ENCODE measurements at regions not wholly inside any gene's neighbourhood (a gene's known extent, or its start where the extent isn't known, plus 50 kb on each side); places are given as distances from the start of the nearest gene placed in this dataset.
"Not testable (repeated sequence)": the region's sequence is repeated elsewhere in the genome, so short reads cannot be mapped to it uniquely, and the experiment has no call there.

DNA sequence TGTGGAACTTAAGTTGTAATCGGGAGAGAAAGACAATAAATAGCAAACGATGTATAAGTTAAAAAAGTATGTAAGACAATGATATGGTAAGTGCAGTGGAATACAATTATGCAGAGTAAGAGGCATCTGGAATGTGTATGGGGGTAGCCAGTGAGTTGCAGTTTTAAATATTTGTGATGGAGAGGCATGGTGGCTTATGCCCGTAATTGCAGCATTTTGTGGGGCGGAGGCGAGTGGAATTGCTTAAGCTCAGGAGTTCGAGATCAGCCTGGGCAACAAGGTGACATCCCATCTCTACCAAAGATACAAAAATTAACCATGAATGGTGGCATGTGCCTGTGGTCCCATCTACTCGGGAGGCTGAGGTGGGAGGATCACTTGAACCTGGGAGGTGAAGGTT is 52.5 kb upstream of the WDFY3 start:
- peaks cover 3% of the 10 kb centered on the region for H3K9me3 ChIP-seq (ENCODE audit: control insufficient read depth, low read length)
- H3K9ac ChIP-seq (ENCODE audit: low read length) = no peak overlapping the region
- no peaks in the 10 kb centered on the region for H3K4me1 ChIP-seq (ENCODE audit: control insufficient read depth, insufficient read depth, low read length)
- H3K27me3 ChIP-seq (replicated peaks; ENCODE audit: control insufficient read depth, insufficient read depth, low read length) = no peaks in the 10 kb centered on the region
- H3K4me3 ChIP-seq (ENCODE audit: low read length) = no peak overlapping the region
- no peaks in the 10 kb centered on the region for H3K36me3 ChIP-seq (ENCODE audit: control insufficient read depth, insufficient read depth, low read length, severe bottlenecking)
- no peak for DNase-seq (ENCODE audit: low read depth)

DNA sequence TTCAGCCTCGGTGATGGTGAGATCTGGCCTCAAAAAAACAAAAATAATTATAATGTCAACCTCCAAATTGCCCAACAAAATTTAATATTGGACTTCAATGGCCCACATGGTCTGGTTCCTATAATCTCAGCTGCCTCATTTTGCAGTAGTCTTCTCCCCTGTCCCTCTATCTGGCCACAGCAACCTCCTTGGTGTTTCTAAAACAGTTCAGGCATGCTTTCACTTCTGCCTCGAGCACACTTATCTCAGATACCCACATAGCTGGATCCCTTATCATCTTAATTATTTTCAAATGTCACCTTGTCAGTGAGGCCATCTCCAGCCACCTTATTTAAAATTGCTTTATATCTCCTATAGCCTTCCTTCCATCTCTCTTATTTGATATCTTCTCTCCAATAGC is 52.9 kb upstream of the WDFY3 start:
- Histone ChIP-seq H3K9me3 (ENCODE audit: control insufficient read depth, low read length) (peaks cover 3% of the 10 kb centered on the region), H3K9ac (ENCODE audit: low read length) (no peak overlapping the region), H3K36me3 (ENCODE audit: control insufficient read depth, insufficient read depth, low read length, severe bottlenecking) (no peaks in the 10 kb centered on the region), H3K27me3 (replicated peaks; ENCODE audit: control insufficient read depth, insufficient read depth, low read length) (no peaks in the 10 kb centered on the region), H3K4me1 (ENCODE audit: control insufficient read depth, insufficient read depth, low read length) (no peaks in the 10 kb centered on the region), H3K4me3 (ENCODE audit: low read length) (no peak overlapping the region)
- DNase-seq (ENCODE audit: low read depth) = no peak

DNA sequence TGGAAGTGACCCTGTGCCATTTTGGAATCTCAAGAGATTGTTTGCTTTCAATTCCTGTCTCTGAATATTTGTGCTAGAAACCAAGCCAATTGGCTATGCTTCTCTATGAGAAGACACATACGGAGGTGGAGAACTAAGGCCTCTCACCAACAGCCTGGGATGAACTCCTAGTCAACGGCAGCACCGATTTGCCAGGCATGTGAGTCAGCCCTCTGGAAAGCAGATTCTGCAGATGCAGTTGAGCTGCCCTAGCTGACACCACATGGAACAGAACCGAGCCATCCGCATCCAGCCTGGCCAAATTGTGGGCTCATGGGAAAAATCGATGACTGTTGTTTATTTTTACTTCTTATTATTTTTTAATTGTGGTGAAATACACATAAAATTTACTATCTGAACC is 58.2 kb upstream of the WDFY3 start:
- Histone ChIP-seq H3K9ac (ENCODE audit: low read length) (no peak overlapping the region), H3K4me1 (ENCODE audit: control insufficient read depth, insufficient read depth, low read length) (peaks cover 3% of the 10 kb centered on the region), H3K9me3 (ENCODE audit: control insufficient read depth, low read length) (no peaks in the 10 kb centered on the region), H3K27me3 (replicated peaks; ENCODE audit: control insufficient read depth, insufficient read depth, low read length) (no peaks in the 10 kb centered on the region), H3K4me3 (ENCODE audit: low read length) (no peak overlapping the region), H3K36me3 (ENCODE audit: control insufficient read depth, insufficient read depth, low read length, severe bottlenecking) (no peaks in the 10 kb centered on the region)
- no peak for DNase-seq (ENCODE audit: low read depth)

DNA sequence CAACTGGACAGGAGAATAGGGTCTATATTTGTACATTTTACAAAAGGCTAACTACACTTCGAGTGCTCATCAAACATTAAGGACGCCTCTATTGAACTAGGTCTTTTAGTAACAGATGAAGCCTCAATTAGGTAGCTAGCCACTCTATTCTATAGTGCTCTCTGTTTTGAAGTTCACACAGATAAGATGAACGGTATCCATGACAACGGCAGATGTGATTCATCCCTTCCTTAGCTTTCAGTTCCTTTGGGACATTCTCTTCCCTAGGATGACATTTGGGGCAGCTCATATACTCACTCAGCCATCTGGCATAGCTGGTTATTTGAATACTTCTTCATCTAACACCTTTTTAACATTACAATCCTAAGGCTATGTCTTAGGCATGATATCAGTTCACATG is 62.4 kb upstream of the WDFY3 start:
- Histone ChIP-seq H3K36me3 (ENCODE audit: control insufficient read depth, insufficient read depth, low read length, severe bottlenecking) (no peaks in the 10 kb centered on the region), H3K4me3 (ENCODE audit: low read length) (no peak overlapping the region), H3K4me1 (ENCODE audit: control insufficient read depth, insufficient read depth, low read length) (peaks cover 3% of the 10 kb centered on the region), H3K9ac (ENCODE audit: low read length) (no peak overlapping the region), H3K27me3 (replicated peaks; ENCODE audit: control insufficient read depth, insufficient read depth, low read length) (no peaks in the 10 kb centered on the region), H3K9me3 (ENCODE audit: control insufficient read depth, low read length) (peaks cover 2% of the 10 kb centered on the region)
- DNase-seq (ENCODE audit: low read depth) = peak; percentile 4

DNA sequence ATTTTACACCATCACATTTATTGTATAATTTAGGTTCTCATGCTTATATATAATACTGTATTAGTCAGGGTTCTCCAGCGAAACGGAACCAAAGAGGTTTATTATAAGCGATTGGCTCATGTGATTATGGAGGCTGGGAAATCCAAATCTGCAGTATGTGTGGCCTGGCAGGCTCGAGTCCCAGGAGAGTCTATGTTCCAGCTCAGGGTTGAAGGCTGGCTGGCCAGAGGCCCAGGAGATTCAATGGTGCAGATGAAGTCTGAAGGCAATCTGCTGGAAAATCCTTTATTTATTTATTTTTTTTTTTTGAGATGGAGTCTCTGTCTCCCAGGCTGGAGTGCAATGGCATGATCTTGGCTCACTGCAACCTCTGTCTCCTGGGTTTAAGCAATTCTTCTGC is 63.0 kb upstream of the WDFY3 start:
- no peak for DNase-seq (ENCODE audit: low read depth)
- Histone ChIP-seq H3K36me3 (ENCODE audit: control insufficient read depth, insufficient read depth, low read length, severe bottlenecking) (no peaks in the 10 kb centered on the region), H3K9ac (ENCODE audit: low read length) (no peak overlapping the region), H3K4me1 (ENCODE audit: control insufficient read depth, insufficient read depth, low read length) (peaks cover 3% of the 10 kb centered on the region), H3K4me3 (ENCODE audit: low read length) (no peak overlapping the region), H3K9me3 (ENCODE audit: control insufficient read depth, low read length) (peaks cover 5% of the 10 kb centered on the region), H3K27me3 (replicated peaks; ENCODE audit: control insufficient read depth, insufficient read depth, low read length) (no peaks in the 10 kb centered on the region)

DNA sequence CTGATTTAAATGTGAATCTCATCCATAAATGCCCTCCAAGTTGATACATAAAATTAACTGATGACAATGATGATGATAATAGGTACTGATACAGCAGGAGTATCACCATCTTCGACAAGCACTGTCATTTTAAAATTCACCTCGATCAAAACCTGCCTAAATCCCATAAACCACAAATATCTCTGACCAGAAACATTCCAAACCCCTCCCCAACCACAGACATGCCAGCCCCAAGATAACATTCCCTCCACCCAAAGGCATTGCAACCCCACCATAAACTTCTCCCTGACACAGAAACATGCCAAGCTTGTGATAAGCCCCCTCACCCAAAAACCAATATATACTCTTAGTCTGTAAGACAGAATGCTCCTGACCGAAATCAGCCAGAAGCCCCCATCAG is 63.7 kb upstream of the WDFY3 start:
- Histone ChIP-seq H3K9ac (ENCODE audit: low read length) (no peak overlapping the region), H3K4me3 (ENCODE audit: low read length) (no peak overlapping the region), H3K36me3 (ENCODE audit: control insufficient read depth, insufficient read depth, low read length, severe bottlenecking) (no peaks in the 10 kb centered on the region), H3K4me1 (ENCODE audit: control insufficient read depth, insufficient read depth, low read length) (peaks cover 3% of the 10 kb centered on the region), H3K27me3 (replicated peaks; ENCODE audit: control insufficient read depth, insufficient read depth, low read length) (no peaks in the 10 kb centered on the region), H3K9me3 (ENCODE audit: control insufficient read depth, low read length) (peaks cover 7% of the 10 kb centered on the region)
- DNase-seq (ENCODE audit: low read depth) = no peak

DNA sequence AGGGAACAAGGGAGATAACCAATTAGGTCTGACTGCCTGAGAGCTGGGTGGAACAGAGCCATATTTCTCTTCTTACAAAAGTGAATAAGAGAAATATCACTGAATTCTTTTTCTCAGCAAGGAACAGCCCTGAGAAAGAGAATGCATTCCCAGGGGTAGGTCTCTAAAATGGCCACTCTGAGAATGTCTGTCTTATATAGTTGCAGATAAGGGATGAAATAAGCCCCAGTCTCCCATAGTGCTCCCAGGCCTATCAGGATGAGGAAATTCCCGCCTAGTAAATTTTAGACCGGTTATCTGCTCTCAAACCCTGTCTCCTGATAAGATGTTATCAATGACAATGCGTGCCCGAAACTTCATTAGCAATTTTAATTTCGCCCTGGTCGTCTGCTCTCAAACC is 67.3 kb upstream of the WDFY3 start:
- H3K9me3 ChIP-seq (ENCODE audit: control insufficient read depth, low read length); H3K4me3 ChIP-seq (ENCODE audit: low read length); H3K9ac ChIP-seq (ENCODE audit: low read length); H3K4me1 ChIP-seq (ENCODE audit: control insufficient read depth, insufficient read depth, low read length); DNase-seq (ENCODE audit: low read depth); H3K36me3 ChIP-seq (ENCODE audit: control insufficient read depth, insufficient read depth, low read length, severe bottlenecking); H3K27me3 ChIP-seq (replicated peaks; ENCODE audit: control insufficient read depth, insufficient read depth, low read length): not testable (repeated sequence)

DNA sequence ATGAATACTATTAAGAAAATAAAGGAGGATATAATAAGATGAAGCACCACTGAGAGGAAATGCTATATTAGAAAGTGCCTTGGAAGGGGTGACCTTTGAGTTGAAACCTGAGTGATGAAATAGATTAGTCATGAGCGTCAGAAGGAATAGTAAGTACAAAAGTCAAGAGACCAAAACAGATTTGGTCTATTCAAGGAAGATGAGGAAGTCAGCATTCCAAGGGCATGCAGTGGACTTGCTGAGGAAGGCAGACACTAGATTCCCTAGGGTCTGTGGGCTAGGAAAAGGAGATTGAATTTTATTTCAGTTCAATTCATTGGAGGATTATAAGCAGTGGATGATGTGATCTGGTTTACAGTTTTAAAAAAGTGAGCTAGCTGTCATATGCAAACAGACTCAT is 73.0 kb upstream of the WDFY3 start:
- Histone ChIP-seq H3K4me3 (ENCODE audit: low read length) (peak overlapping the region; percentile 23), H3K4me1 (ENCODE audit: control insufficient read depth, insufficient read depth, low read length) (peaks cover 18% of the 10 kb centered on the region), H3K36me3 (ENCODE audit: control insufficient read depth, insufficient read depth, low read length, severe bottlenecking) (no peaks in the 10 kb centered on the region), H3K9me3 (ENCODE audit: control insufficient read depth, low read length) (peaks cover under 1% of the 10 kb centered on the region), H3K9ac (ENCODE audit: low read length) (peak overlapping the region; percentile 35), H3K27me3 (replicated peaks; ENCODE audit: control insufficient read depth, insufficient read depth, low read length) (no peaks in the 10 kb centered on the region)
- peak; percentile 25 for DNase-seq (ENCODE audit: low read depth)

DNA sequence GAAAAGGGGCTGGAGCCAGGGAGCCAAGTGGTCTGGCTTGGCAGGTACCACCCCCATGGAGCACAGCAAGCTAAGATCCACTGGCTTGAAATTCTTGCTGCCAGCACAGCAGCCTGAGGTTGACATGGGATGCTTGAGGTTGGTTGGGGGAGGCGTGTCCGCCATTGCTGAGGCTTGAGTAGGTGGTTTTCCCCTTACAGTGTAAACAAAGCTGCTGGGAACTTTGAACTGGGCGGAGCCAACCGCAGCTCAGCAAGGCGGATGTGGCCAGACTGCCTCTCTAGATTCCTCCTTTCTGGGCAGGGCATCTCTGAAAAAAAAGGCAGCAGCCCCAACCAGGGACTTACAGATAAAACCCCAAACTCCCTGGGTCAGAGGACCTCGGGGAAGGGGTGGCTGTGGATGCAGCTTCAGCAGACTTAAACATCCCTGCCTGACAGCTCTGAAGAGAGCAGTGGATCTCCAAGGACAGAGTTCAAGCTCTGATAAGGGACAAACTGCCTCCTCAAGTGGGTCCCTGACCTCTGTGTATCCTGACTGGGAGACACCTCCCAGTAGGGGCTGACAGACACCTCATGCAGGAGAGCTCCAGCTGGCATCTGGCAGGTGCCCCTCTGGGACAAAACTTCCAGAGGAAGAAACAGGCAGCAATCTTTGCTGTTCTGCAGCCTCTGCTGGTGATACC is 77.5 kb upstream of the WDFY3 start:
- H3K4me3 ChIP-seq (ENCODE audit: low read length); DNase-seq (ENCODE audit: low read depth); H3K9me3 ChIP-seq (ENCODE audit: control insufficient read depth, low read length); H3K27me3 ChIP-seq (replicated peaks; ENCODE audit: control insufficient read depth, insufficient read depth, low read length); H3K9ac ChIP-seq (ENCODE audit: low read length); H3K36me3 ChIP-seq (ENCODE audit: control insufficient read depth, insufficient read depth, low read length, severe bottlenecking): not testable (repeated sequence)
- H3K4me1 ChIP-seq (ENCODE audit: control insufficient read depth, insufficient read depth, low read length) = peaks cover 14% of the 10 kb centered on the region

DNA sequence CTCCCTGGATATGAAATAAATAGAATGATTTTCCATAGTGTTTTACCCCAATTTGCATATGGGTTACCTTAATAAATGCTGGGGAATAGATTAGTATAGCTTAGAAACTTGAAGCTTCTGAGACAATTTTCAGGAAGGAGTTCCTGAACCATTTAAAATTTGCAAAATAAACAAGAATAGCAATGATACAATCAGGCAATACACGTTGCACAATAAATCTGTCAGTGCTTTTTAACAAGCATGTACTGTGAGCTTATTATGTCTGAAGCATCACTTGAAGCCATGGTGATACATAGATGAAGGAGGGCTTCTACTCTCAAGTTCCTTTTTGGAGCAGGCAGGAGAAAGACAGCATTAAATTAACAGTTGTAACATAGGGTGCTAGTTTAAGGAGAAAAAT is 84.2 kb upstream of the WDFY3 start:
- no peak for DNase-seq (ENCODE audit: low read depth)
- H3K27me3 ChIP-seq (replicated peaks; ENCODE audit: control insufficient read depth, insufficient read depth, low read length) = no peaks in the 10 kb centered on the region
- H3K9me3 ChIP-seq (ENCODE audit: control insufficient read depth, low read length) = no peaks in the 10 kb centered on the region
- H3K9ac ChIP-seq (ENCODE audit: low read length) = no peak overlapping the region
- no peaks in the 10 kb centered on the region for H3K36me3 ChIP-seq (ENCODE audit: control insufficient read depth, insufficient read depth, low read length, severe bottlenecking)
- H3K4me3 ChIP-seq (ENCODE audit: low read length) = no peak overlapping the region
- no peaks in the 10 kb centered on the region for H3K4me1 ChIP-seq (ENCODE audit: control insufficient read depth, insufficient read depth, low read length)

DNA sequence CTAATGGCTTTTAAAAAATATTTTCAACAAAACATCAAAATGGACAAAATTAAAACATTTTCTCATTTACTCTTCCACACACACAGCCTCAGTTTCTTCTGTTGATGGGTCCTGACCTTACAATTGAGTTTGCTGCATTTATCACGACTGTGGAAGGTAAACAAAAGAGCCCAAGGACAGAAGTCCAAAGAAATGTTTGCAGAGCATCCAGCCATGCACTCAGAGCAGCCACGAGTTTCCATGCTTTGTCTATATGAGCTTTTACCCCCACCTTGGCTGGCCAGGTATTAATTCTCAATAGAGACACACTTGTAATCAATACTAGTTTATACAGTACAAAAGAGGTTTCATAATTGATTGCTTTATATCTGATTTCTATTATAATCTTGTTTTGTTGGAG is 85.0 kb upstream of the WDFY3 start:
- H3K9ac ChIP-seq (ENCODE audit: low read length) = no peak overlapping the region
- peaks cover 7% of the 10 kb centered on the region for H3K27me3 ChIP-seq (replicated peaks; ENCODE audit: control insufficient read depth, insufficient read depth, low read length)
- H3K4me1 ChIP-seq (ENCODE audit: control insufficient read depth, insufficient read depth, low read length) = no peaks in the 10 kb centered on the region
- no peaks in the 10 kb centered on the region for H3K9me3 ChIP-seq (ENCODE audit: control insufficient read depth, low read length)
- DNase-seq (ENCODE audit: low read depth) = no peak
- no peaks in the 10 kb centered on the region for H3K36me3 ChIP-seq (ENCODE audit: control insufficient read depth, insufficient read depth, low read length, severe bottlenecking)
- H3K4me3 ChIP-seq (ENCODE audit: low read length) = no peak overlapping the region

DNA sequence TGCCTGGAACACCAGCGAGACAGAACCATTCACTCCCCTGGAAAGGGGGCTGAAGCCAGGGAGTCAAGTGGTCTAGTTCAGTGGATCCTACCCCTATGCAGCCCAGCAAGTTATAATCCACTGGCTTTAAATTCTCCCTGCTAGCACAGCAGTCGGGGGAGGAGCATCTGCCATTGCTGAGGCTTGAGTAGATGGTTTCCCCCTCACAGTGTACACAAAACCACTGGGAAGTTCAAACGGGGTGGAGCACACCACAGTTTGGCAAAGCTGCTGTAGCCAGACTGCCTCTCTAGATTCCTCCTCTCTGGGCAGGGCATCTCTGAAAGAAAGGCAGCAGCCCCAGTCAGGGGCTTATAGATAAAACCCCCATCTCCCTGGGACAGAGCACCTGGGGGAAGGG is 88.4 kb upstream of the WDFY3 start:
- not testable (repeated sequence) for DNase-seq (ENCODE audit: low read depth); H3K4me1 ChIP-seq (ENCODE audit: control insufficient read depth, insufficient read depth, low read length); H3K36me3 ChIP-seq (ENCODE audit: control insufficient read depth, insufficient read depth, low read length, severe bottlenecking); H3K27me3 ChIP-seq (replicated peaks; ENCODE audit: control insufficient read depth, insufficient read depth, low read length); H3K4me3 ChIP-seq (ENCODE audit: low read length); H3K9me3 ChIP-seq (ENCODE audit: control insufficient read depth, low read length); H3K9ac ChIP-seq (ENCODE audit: low read length)
